GM23248 (cell line): ENCODE measurements at regions not wholly inside any gene's neighbourhood (a gene's known extent, or its start where the extent isn't known, plus 50 kb on each side); places are given as distances from the start of the nearest gene placed in this dataset.

Experiments used
- DNase-seq: peaks from one replicate; pipeline ENCODE4 v3.0.0-alpha.2; 2015
- H2AFZ ChIP-seq: fragments of 200-600 bp; sonication (generic); 2 replicates; pipeline ENCODE4 v1.6.1; 2016; ENCODE audit warnings: antibody characterized with exemption
- H3F3A ChIP-seq: fragments of 200-600 bp; sonication (generic); 2 replicates; pipeline ENCODE4 v1.6.1; 2016; ENCODE audit warnings: mild to moderate bottlenecking, antibody characterized with exemption, mixed run types; ENCODE audit not compliant: insufficient read depth
- H3K27ac ChIP-seq: fragments of 200-600 bp; sonication (generic); 2 replicates; pipeline ENCODE4 v1.5.1; 2016; ENCODE audit warnings: mild to moderate bottlenecking
- H3K27me3 ChIP-seq: fragments of 200-600 bp; sonication (generic); replicated peaks from 2 replicates; pipeline ENCODE4 v1.6.1; 2016; ENCODE audit warnings: mild to moderate bottlenecking; ENCODE audit not compliant: insufficient read depth
- H3K36me3 ChIP-seq: fragments of 200-600 bp; sonication (generic); 2 replicates; pipeline ENCODE4 v1.6.1; 2016; ENCODE audit warnings: low read depth, mild to moderate bottlenecking
- H3K4me1 ChIP-seq: fragments of 200-600 bp; sonication (generic); 2 replicates; pipeline ENCODE4 v1.6.1; 2016; ENCODE audit warnings: mild to moderate bottlenecking; ENCODE audit not compliant: insufficient read depth
- H3K4me2 ChIP-seq: fragments of 200-600 bp; sonication (generic); one replicate; pipeline ENCODE4 v1.6.1; 2016; ENCODE audit warnings: mild to moderate bottlenecking; ENCODE audit not compliant: unreplicated experiment
- H3K4me3 ChIP-seq: fragments of 200-600 bp; sonication (generic); 2 replicates; pipeline ENCODE4 v1.5.1; 2016; ENCODE audit warnings: mild to moderate bottlenecking
- H3K79me2 ChIP-seq: fragments of 200-600 bp; sonication (generic); 2 replicates; pipeline ENCODE4 v1.6.1; 2016; ENCODE audit warnings: mild to moderate bottlenecking; ENCODE audit not compliant: insufficient read depth
- H3K9ac ChIP-seq: fragments of 200-600 bp; sonication (generic); 2 replicates; pipeline ENCODE4 v1.6.1; 2016; ENCODE audit warnings: mild to moderate bottlenecking
- H3K9me2 ChIP-seq: fragments of 200-600 bp; sonication (generic); 2 replicates; pipeline ENCODE4 v1.6.1; 2016; ENCODE audit warnings: mixed run types, mild to moderate bottlenecking, moderate library complexity; ENCODE audit not compliant: insufficient read depth
- H3K9me3 ChIP-seq: fragments of 200-600 bp; sonication (generic); one replicate; pipeline ENCODE4 v1.6.1; 2017; ENCODE audit warnings: low read depth
- H4K20me1 ChIP-seq: fragments of 200-600 bp; sonication (generic); 2 replicates; pipeline ENCODE4 v1.6.0; 2016; ENCODE audit not compliant: insufficient read depth
- EZH2 ChIP-seq: fragments of 200-600 bp; sonication (generic); IDR thresholded peaks from 2 replicates; pipeline ENCODE4 v1.6.1; 2018; ENCODE audit warnings: antibody characterized with exemption, mild to moderate bottlenecking; ENCODE audit not compliant: insufficient read depth, poor library complexity, severe bottlenecking
- EZH2phosphoT487 ChIP-seq: fragments of 200-600 bp; sonication (generic); IDR thresholded peaks from 2 replicates; pipeline ENCODE4 v1.6.1; 2018; ENCODE audit warnings: antibody characterized with exemption, moderate library complexity, mild to moderate bottlenecking, low read depth; ENCODE audit not compliant: insufficient read depth
- in situ Hi-C: fragments of 300-500 bp; cut with MboI; formaldehyde crosslinking; loops from 2 replicates; pipeline ENCODE4 v1.15.0; 2020

DNA sequence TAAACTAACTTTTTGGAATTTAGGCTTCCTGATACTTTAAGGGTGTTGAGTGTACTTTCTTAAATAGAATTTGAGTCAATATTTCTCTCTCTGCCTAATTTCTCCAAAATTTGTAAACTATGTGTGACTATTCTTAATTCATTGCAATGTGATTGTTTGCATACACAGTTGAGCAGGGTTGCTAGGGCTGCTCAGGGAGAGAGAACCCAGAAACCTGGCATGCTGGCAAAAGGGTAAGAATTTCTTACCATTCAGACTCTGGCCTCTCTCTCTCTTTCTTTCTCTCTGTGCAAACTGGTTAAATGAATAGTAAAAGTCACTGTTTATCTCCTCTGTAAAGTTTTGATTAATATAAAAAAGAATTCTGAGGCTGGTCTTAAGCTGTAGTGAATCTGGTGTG is 51.0 kb upstream of the NAMPT start:
- Histone ChIP-seq H3K36me3 (no peaks in the 10 kb centered on the region), H3F3A (no peaks in the 10 kb centered on the region), H3K4me1 (no peaks in the 10 kb centered on the region), H3K27ac (no peak overlapping the region), H4K20me1 (no peaks in the 10 kb centered on the region), H3K4me3 (no peak overlapping the region), H2AFZ (no peak overlapping the region), H3K9me2 (no peaks in the 10 kb centered on the region), H3K9ac (no peak overlapping the region), H3K9me3 (peaks cover 3% of the 10 kb centered on the region), H3K27me3 (no peaks in the 10 kb centered on the region), H3K79me2 (no peaks in the 10 kb centered on the region), H3K4me2 (no peak overlapping the region)
- DNase-seq: no peak
- in situ Hi-C loops: no loop called here
- no peak for TF ChIP-seq EZH2
- TF ChIP-seq EZH2phosphoT487: no peak
